Calu3 (cell line): ENCODE measurements at regions not wholly inside any gene's neighbourhood (a gene's known extent, or its start where the extent isn't known, plus 50 kb on each side); places are given as distances from the start of the nearest gene placed in this dataset.

Experiments used
- BruUV-seq: library from RNA; stranded (reverse); fragments of 400-500 nt; replicated peaks from 2 replicates; lab custom pipeline; 2021; lab: Mats Ljungman, UMichigan
- CTCF ChIA-PET: fragments of 300-600 bp; sonication (Branson Sonifier 250); formaldehyde crosslinking; loops from one replicate; lab custom pipeline; 2022; ENCODE audit warnings: antibody characterized with exemption; lab: Charles Lee
- DNase-seq: peaks from one replicate; pipeline ENCODE4 v3.0.0; 2022
- H3K27ac Mint-ChIP-seq: one replicate; pipeline ENCODE4 v1.8.0; 2022; ENCODE audit warnings: mixed read lengths; ENCODE audit not compliant: unreplicated experiment
- H3K27me3 Mint-ChIP-seq: one replicate; pipeline ENCODE4 v1.8.0; 2022; ENCODE audit warnings: mixed read lengths; ENCODE audit not compliant: unreplicated experiment
- H3K36me3 Mint-ChIP-seq: one replicate; pipeline ENCODE4 v1.8.0; 2022; ENCODE audit warnings: mild to moderate bottlenecking, moderate library complexity, mixed read lengths; ENCODE audit not compliant: insufficient read depth, unreplicated experiment
- H3K4me1 Mint-ChIP-seq: one replicate; pipeline ENCODE4 v1.8.0; 2022; ENCODE audit warnings: mild to moderate bottlenecking, low read depth, mixed read lengths; ENCODE audit not compliant: unreplicated experiment
- H3K4me3 Mint-ChIP-seq: one replicate; pipeline ENCODE4 v1.8.0; 2022; ENCODE audit warnings: mild to moderate bottlenecking, low read depth, moderate library complexity, mixed read lengths; ENCODE audit not compliant: unreplicated experiment
- H3K9me3 Mint-ChIP-seq: one replicate; pipeline ENCODE4 v1.8.0; 2022; ENCODE audit warnings: low read depth, mixed read lengths; ENCODE audit not compliant: unreplicated experiment
- intact Hi-C: fragments of 100-400 bp; cut with micrococcal nuclease; formaldehyde crosslinking; loops from one replicate; pipeline ENCODE4 v1.10.0; 2022; ENCODE audit not compliant: unreplicated experiment
- TF ChIP-seq, protein P1 (sequence below): fragments of 200-600 bp; IDR thresholded peaks from one replicate; pipeline ENCODE4 v1.8.0; 2022; ENCODE audit warnings: antibody characterized with exemption; ENCODE audit not compliant: unreplicated experiment

DNA sequence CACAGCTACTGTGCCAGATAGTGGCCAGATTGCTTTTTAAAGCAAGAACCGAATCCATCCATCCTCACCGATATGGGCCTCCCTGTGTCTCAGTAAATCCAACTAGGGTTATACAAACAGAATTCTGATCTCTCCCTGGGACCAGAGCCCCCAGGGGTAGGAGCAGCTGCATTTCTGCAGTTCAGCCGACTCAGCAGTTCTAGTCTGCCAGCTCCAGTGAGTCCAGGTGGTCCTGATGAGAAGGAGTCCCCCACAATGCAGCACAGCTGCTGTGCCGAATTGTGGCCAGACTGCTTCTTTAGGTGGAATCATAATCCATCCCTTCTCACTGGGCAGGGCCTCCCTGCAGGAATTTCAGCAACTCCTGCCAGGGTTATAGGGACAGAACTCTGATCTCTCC, 532.9 kb downstream of the ACTRT1 start:
- Mint-ChIP-seq H3K4me3 (no peak overlapping the region), H3K36me3 (no peaks in the 10 kb centered on the region), H3K27ac (no peak overlapping the region), H3K4me1 (no peaks in the 10 kb centered on the region), H3K9me3 (peaks cover 17% of the 10 kb centered on the region), H3K27me3 (no peaks in the 10 kb centered on the region)
- no peak for DNase-seq
- no TSS peak for BruUV-seq
- CTCF ChIA-PET, result interaction anchor here (0.7 kb wide), 1 partner anchor 977 kb away, joined by 8 read pairs; no protein-coding TSS in a partner anchor
- intact Hi-C loops, result no loop called here
- TF ChIP-seq, protein P1, sequence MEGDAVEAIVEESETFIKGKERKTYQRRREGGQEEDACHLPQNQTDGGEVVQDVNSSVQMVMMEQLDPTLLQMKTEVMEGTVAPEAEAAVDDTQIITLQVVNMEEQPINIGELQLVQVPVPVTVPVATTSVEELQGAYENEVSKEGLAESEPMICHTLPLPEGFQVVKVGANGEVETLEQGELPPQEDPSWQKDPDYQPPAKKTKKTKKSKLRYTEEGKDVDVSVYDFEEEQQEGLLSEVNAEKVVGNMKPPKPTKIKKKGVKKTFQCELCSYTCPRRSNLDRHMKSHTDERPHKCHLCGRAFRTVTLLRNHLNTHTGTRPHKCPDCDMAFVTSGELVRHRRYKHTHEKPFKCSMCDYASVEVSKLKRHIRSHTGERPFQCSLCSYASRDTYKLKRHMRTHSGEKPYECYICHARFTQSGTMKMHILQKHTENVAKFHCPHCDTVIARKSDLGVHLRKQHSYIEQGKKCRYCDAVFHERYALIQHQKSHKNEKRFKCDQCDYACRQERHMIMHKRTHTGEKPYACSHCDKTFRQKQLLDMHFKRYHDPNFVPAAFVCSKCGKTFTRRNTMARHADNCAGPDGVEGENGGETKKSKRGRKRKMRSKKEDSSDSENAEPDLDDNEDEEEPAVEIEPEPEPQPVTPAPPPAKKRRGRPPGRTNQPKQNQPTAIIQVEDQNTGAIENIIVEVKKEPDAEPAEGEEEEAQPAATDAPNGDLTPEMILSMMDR, result no peak

DNA sequence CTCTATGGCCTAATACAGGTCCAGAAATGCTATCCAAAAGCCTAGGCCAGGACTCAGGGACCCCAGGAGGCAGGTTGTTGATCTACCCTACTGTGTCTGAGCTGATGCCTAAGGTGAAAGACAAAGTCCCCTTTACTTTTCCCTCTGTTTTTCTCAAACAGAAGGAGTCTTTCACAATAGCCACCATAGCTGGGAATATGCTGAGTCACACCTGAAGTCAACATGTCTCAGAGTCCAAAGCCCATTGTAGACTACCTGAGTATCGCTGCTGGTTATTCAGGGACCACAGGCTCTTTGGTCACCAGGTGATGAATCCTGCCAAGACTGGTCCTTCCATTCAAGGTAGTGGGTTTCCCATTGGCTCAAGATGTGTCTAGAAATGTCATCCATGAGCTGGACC, 562.2 kb downstream of the ACTRT1 start:
- no peak overlapping the region for H3K27ac Mint-ChIP-seq
- H3K36me3 Mint-ChIP-seq, result no peaks in the 10 kb centered on the region
- H3K27me3 Mint-ChIP-seq, result no peaks in the 10 kb centered on the region
- TF ChIP-seq, protein P1, result no peak
- peaks cover 9% of the 10 kb centered on the region for H3K9me3 Mint-ChIP-seq
- BruUV-seq, result no TSS peak
- no peak for DNase-seq
- H3K4me3 Mint-ChIP-seq, result no peak overlapping the region
- intact Hi-C loops, result no loop called here
- no peaks in the 10 kb centered on the region for H3K4me1 Mint-ChIP-seq
- CTCF ChIA-PET, result no interaction called here

DNA sequence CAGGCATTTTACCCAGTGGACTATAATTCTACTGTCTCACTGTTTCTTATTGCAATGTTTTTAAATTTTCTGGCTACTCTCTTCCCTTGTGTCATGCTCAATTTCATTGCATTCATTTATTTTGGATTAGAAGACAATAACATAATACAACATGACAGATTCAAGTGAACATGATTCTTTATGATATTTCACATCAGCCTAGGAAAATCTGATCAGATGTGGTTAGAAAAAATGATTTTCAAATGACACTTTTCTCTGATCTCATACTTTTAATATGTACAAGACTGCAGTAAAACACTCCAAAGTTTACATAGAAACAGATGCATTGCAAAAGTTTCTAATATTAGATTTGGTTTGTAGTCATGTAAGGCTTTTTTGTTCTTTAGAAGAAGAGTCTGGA, 586.0 kb downstream of the ACTRT1 start:
- CTCF ChIA-PET, result no interaction called here
- intact Hi-C loops, result no loop called here
- H3K27ac Mint-ChIP-seq, result no peak overlapping the region
- H3K4me1 Mint-ChIP-seq, result no peaks in the 10 kb centered on the region
- BruUV-seq, result no TSS peak
- DNase-seq, result no peak
- H3K9me3 Mint-ChIP-seq, result peaks cover 3% of the 10 kb centered on the region
- no peaks in the 10 kb centered on the region for H3K27me3 Mint-ChIP-seq
- TF ChIP-seq, protein P1, result no peak
- no peaks in the 10 kb centered on the region for H3K36me3 Mint-ChIP-seq
- H3K4me3 Mint-ChIP-seq, result no peak overlapping the region

DNA sequence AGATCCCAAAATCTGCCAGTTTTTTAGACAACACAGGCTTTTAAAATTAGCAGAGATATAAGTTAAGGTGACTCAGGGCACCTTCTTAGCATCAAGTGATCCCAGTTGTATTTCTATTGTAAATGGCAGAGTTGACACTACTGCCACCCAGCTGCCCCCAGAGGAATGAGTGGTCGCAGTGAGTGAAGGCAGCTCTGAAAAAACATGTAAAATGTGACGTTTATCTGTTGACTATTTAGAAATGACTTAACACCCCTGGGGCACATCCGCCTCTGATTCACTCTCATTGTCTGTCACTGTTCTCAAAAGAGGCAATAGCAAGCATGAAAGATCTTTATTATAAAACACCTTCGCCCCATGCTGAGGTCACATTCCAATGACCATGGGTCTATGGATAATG, 592.4 kb downstream of the ACTRT1 start:
- CTCF ChIA-PET, result no interaction called here
- intact Hi-C loops, result no loop called here

More for the DNA sequence above, 592.4 kb downstream of the ACTRT1 start:
- BruUV-seq, result no TSS peak
- no peaks in the 10 kb centered on the region for H3K36me3 Mint-ChIP-seq
- no peak overlapping the region for H3K4me3 Mint-ChIP-seq
- H3K4me1 Mint-ChIP-seq, result no peaks in the 10 kb centered on the region
- TF ChIP-seq, protein P1, result no peak
- no peak for DNase-seq
- peaks cover 6% of the 10 kb centered on the region for H3K9me3 Mint-ChIP-seq
- no peak overlapping the region for H3K27ac Mint-ChIP-seq
- H3K27me3 Mint-ChIP-seq, result no peaks in the 10 kb centered on the region
